CD4-positive, CD25-positive, alpha-beta regulatory T cell (primary cell): ENCODE measurements at regions not wholly inside any gene's neighbourhood (a gene's known extent, or its start where the extent isn't known, plus 50 kb on each side); places are given as distances from the start of the nearest gene placed in this dataset.

Source experiments
- ATAC-seq, 2 donors: fragments of 150-1000 bp; cut with Tn5 transposase; one replicate each; pipeline ENCODE4 v1.10.0; 2021; ENCODE audit warnings: low read depth in 2 of 2, moderate number of reproducible peaks in 2 of 2, moderate library complexity in 1 of 2
- DNase-seq, 3 donors: peaks; one replicate each; pipeline versions ENCODE4 v3.0.0 to v3.0.0-alpha.2; 2012 to 2022; ENCODE audit warnings: mixed read lengths in 1 of 3
- H3K27ac ChIP-seq: one replicate; pipeline ENCODE4 v1.7.0; 2013; ENCODE audit warnings: mild to moderate bottlenecking, low read length; ENCODE audit not compliant: insufficient read depth, poor library complexity, severe bottlenecking
- H3K27me3 ChIP-seq: one replicate; pipeline ENCODE4 v1.7.0; 2013; ENCODE audit warnings: low read length; ENCODE audit not compliant: control insufficient read depth, insufficient read depth
- H3K36me3 ChIP-seq: one replicate; pipeline ENCODE4 v1.7.0; 2013; ENCODE audit warnings: mild to moderate bottlenecking, low read length, moderate library complexity; ENCODE audit not compliant: control insufficient read depth, insufficient read depth
- H3K4me1 ChIP-seq: 2 replicates; pipeline ENCODE4 v1.7.0; 2013; ENCODE audit warnings: mild to moderate bottlenecking, low read length; ENCODE audit not compliant: insufficient read depth, control insufficient read depth, poor library complexity, severe bottlenecking
- H3K4me3 ChIP-seq: one replicate; pipeline ENCODE4 v1.7.0; 2013; ENCODE audit warnings: low read depth, mild to moderate bottlenecking, low read length, moderate library complexity
- H3K9me3 ChIP-seq, 2 experiments: 1 replicate in 1 of 2; 2 replicates in 1 of 2; pipeline ENCODE4 v1.7.0; 2013; ENCODE audit warnings: low read length in 2 of 2, mild to moderate bottlenecking in 1 of 2, moderate library complexity in 1 of 2; ENCODE audit not compliant: control insufficient read depth in 2 of 2
- H3K27ac Mint-ChIP-seq, 3 donors: one replicate each; pipeline ENCODE4 v1.8.0; 2020 to 2022; ENCODE audit warnings: mild to moderate bottlenecking in 3 of 3, mixed read lengths in 3 of 3, moderate library complexity in 2 of 3
- H3K27me3 Mint-ChIP-seq: one replicate; pipeline ENCODE4 v1.8.0; 2022; ENCODE audit warnings: mild to moderate bottlenecking, mixed read lengths
- H3K36me3 Mint-ChIP-seq: one replicate; pipeline ENCODE4 v1.8.0; 2020; ENCODE audit warnings: mixed read lengths
- H3K4me1 Mint-ChIP-seq, 4 donors: one replicate each; pipeline ENCODE4 v1.8.0; 2020 to 2022; ENCODE audit warnings: mixed read lengths in 4 of 4, mild to moderate bottlenecking in 1 of 4
- H3K4me3 Mint-ChIP-seq, 4 donors: one replicate each; pipeline ENCODE4 v1.8.0; 2020 to 2022; ENCODE audit warnings: mild to moderate bottlenecking in 4 of 4, mixed read lengths in 4 of 4, moderate library complexity in 3 of 4
- H3K9me3 Mint-ChIP-seq, 7 donors: one replicate each; pipeline ENCODE4 v1.8.0; 2020 to 2022; ENCODE audit warnings: mixed read lengths in 7 of 7, mild to moderate bottlenecking in 3 of 7, moderate library complexity in 2 of 7

GRCh38 chr3:105096071-105096470, 270.6 kb upstream of the ALCAM start:
- Histone ChIP-seq H3K27ac (no peak overlapping the region), H3K27me3 (no peaks in the 10 kb centered on the region), H3K4me1 (no peaks in the 10 kb centered on the region), H3K36me3 (no peaks in the 10 kb centered on the region), H3K9me3 (no peaks in the 10 kb centered on the region), H3K4me3 (no peak overlapping the region)
- DNase-seq = no peak
- H3K9me3 Mint-ChIP-seq = peaks cover 0 to 5% (median 1%) of the 10 kb centered on the region in 7 donors
- no peak overlapping the region for H3K4me3 Mint-ChIP-seq
- H3K4me1 Mint-ChIP-seq = no peaks in the 10 kb centered on the region
- H3K36me3 Mint-ChIP-seq = no peaks in the 10 kb centered on the region
- ATAC-seq = no peak
- no peaks in the 10 kb centered on the region for H3K27me3 Mint-ChIP-seq
- no peak overlapping the region for H3K27ac Mint-ChIP-seq

DNA sequence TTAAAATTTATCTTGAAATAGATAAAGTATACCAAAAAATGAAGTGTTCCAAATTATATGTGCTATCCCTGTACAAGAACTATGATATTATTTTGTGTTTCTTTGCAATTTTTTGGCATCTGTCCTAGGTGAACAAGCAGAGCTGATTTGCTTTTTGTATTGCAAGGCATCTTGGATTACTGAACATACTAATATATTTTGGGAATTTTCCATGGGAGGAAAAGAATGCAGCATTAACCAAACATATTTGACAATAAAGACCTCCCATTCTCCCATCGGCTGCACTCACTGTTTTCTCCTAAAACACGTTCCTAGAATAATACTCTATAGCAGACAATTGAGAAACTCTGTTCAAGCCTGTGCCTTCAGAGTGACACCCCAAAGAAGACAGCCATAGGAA, 265.1 kb upstream of the ALCAM start:
- Mint-ChIP-seq H3K9me3 (peaks cover 0 to 5% (median 0%) of the 10 kb centered on the region in 7 donors), H3K27me3 (no peaks in the 10 kb centered on the region), H3K27ac (no peak overlapping the region), H3K4me3 (no peak overlapping the region), H3K36me3 (no peaks in the 10 kb centered on the region), H3K4me1 (no peaks in the 10 kb centered on the region)
- H3K4me1 ChIP-seq = no peaks in the 10 kb centered on the region
- H3K9me3 ChIP-seq = no peaks in the 10 kb centered on the region
- H3K27ac ChIP-seq = no peak overlapping the region
- ATAC-seq (no peak), DNase-seq (no peak)
- no peak overlapping the region for H3K4me3 ChIP-seq
- H3K36me3 ChIP-seq = no peaks in the 10 kb centered on the region
- no peaks in the 10 kb centered on the region for H3K27me3 ChIP-seq

DNA sequence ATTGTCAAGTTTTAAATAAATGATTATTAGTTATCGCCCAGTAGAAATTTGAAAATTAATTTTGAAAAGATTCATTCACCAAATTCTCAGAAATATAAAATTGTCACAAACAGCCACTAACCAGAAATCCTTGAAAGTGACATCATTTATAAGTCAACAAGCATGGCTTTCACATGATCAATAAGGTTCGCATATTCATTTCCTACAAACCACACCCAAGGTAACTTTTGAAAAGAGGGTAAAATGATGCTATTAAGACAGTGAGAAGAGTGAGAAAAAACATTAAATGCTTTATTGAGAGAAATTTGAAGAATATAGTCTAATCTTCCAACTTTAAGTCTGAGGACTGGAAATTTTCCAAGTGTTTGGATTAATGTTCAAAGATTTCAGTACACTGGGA, 263.6 kb upstream of the ALCAM start:
- H3K36me3 ChIP-seq = no peaks in the 10 kb centered on the region
- H3K27ac ChIP-seq = no peak overlapping the region
- no peaks in the 10 kb centered on the region for H3K9me3 ChIP-seq
- no peaks in the 10 kb centered on the region for H3K27me3 Mint-ChIP-seq
- H3K4me1 ChIP-seq = no peaks in the 10 kb centered on the region
- DNase-seq (no peak), ATAC-seq (no peak)
- no peak overlapping the region for H3K4me3 ChIP-seq
- H3K4me3 Mint-ChIP-seq = no peak overlapping the region
- no peaks in the 10 kb centered on the region for H3K4me1 Mint-ChIP-seq
- H3K27me3 ChIP-seq = no peaks in the 10 kb centered on the region
- H3K27ac Mint-ChIP-seq = no peak overlapping the region
- H3K9me3 Mint-ChIP-seq = peaks cover 0 to 3% (median 0%) of the 10 kb centered on the region in 7 donors
- no peaks in the 10 kb centered on the region for H3K36me3 Mint-ChIP-seq

DNA sequence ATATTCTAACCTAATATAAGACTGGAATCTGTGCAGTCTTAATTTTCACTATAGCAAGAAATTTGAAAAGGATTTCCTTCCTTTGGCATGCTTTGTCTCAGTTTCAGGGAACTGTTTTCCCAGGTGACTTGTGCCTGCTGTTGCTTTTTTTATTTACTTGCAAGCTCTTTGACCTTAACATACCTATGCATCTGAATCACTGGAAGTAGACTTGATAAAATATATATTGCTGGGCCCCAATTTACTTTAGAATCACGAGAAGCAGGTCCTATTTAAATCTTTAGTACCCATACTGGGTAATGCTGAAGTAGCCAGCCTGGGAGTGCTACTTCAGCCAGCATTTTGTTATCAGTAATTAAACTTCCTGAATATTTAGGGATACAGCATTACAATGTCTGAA, 257.9 kb upstream of the ALCAM start:
- DNase-seq (no peak), ATAC-seq (no peak)
- H3K27ac Mint-ChIP-seq = no peak overlapping the region
- Histone ChIP-seq H3K27ac (no peak overlapping the region), H3K4me1 (no peaks in the 10 kb centered on the region), H3K4me3 (no peak overlapping the region), H3K36me3 (no peaks in the 10 kb centered on the region), H3K27me3 (no peaks in the 10 kb centered on the region), H3K9me3 (no peaks in the 10 kb centered on the region)
- H3K9me3 Mint-ChIP-seq = peaks cover 0 to 14% (median 6%) of the 10 kb centered on the region in 7 donors
- no peak overlapping the region for H3K4me3 Mint-ChIP-seq
- H3K36me3 Mint-ChIP-seq = no peaks in the 10 kb centered on the region
- H3K27me3 Mint-ChIP-seq = no peaks in the 10 kb centered on the region
- no peaks in the 10 kb centered on the region for H3K4me1 Mint-ChIP-seq

GRCh38 chr3:105118905-105119304, 247.8 kb upstream of the ALCAM start:
- no peaks in the 10 kb centered on the region for H3K9me3 ChIP-seq
- H3K9me3 Mint-ChIP-seq = peaks cover 0 to 1% (median 0%) of the 10 kb centered on the region in 7 donors
- no peaks in the 10 kb centered on the region for H3K4me1 ChIP-seq
- no peak overlapping the region for H3K4me3 Mint-ChIP-seq
- ATAC-seq = no peak
- H3K27ac ChIP-seq = no peak overlapping the region
- no peak for DNase-seq
- H3K27me3 ChIP-seq = no peaks in the 10 kb centered on the region
- H3K4me1 Mint-ChIP-seq = no peaks in the 10 kb centered on the region
- H3K4me3 ChIP-seq = no peak overlapping the region
- H3K27me3 Mint-ChIP-seq = no peaks in the 10 kb centered on the region
- no peak overlapping the region for H3K27ac Mint-ChIP-seq
- no peaks in the 10 kb centered on the region for H3K36me3 Mint-ChIP-seq
- H3K36me3 ChIP-seq = no peaks in the 10 kb centered on the region

DNA sequence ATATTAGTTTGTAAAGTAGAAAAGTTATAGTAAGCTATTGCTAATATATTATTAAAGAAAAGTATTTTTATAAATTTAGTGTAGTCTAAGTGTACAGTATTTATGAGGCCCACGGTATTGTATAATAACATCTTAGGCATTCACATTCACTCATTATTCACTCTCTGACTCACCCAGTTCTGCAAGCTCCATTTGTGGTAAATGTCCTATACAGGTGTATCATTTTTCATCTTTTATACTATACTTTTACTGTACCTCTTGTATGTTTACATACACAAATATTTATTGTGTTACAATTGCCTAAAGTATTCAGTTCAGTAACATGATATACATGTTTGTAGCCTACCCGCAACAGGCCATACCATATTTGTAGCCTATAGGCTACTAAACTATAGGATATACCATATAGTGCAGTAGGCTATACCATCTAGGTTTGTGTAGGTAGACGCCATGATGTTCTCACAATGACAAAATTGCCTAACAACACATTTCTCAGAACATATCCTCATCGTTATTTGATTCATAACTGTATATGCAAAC, 246.8 kb upstream of the ALCAM start:
- H3K27ac Mint-ChIP-seq = no peak overlapping the region
- H3K9me3 Mint-ChIP-seq = peaks cover 0 to 2% (median 0%) of the 10 kb centered on the region in 7 donors
- DNase-seq = no peak
- Histone ChIP-seq H3K27ac (no peak overlapping the region), H3K36me3 (no peaks in the 10 kb centered on the region), H3K4me1 (no peaks in the 10 kb centered on the region), H3K27me3 (no peaks in the 10 kb centered on the region), H3K4me3 (no peak overlapping the region), H3K9me3 (no peaks in the 10 kb centered on the region)
- no peaks in the 10 kb centered on the region for H3K27me3 Mint-ChIP-seq
- no peak for ATAC-seq
- H3K36me3 Mint-ChIP-seq = no peaks in the 10 kb centered on the region
- H3K4me1 Mint-ChIP-seq = no peaks in the 10 kb centered on the region
- H3K4me3 Mint-ChIP-seq = no peak overlapping the region

- Mint-ChIP-seq H3K4me1 (no peaks in the 10 kb centered on the region), H3K9me3 (peaks cover 0 to 24% (median 7%) of the 10 kb centered on the region in 7 donors), H3K36me3 (no peaks in the 10 kb centered on the region), H3K27me3 (no peaks in the 10 kb centered on the region), H3K27ac (no peak overlapping the region), H3K4me3 (no peak overlapping the region)
- Histone ChIP-seq H3K27me3 (no peaks in the 10 kb centered on the region), H3K27ac (no peak overlapping the region), H3K4me1 (no peaks in the 10 kb centered on the region), H3K9me3 (peaks cover 6 to 9% of the 10 kb centered on the region in 2 experiments), H3K4me3 (no peak overlapping the region), H3K36me3 (no peaks in the 10 kb centered on the region)
- no peak for ATAC-seq
- DNase-seq = no peak
These were observed 235.8 kb upstream of the ALCAM start for GRCh38 chr3:105130911-105131310.

GRCh38 chr3:105137911-105138310, 228.8 kb upstream of the ALCAM start:
- H3K27me3 ChIP-seq = no peaks in the 10 kb centered on the region
- H3K27me3 Mint-ChIP-seq = no peaks in the 10 kb centered on the region
- no peaks in the 10 kb centered on the region for H3K36me3 ChIP-seq
- no peaks in the 10 kb centered on the region for H3K4me1 Mint-ChIP-seq
- H3K4me3 Mint-ChIP-seq = no peak overlapping the region
- no peak overlapping the region for H3K4me3 ChIP-seq
- H3K36me3 Mint-ChIP-seq = no peaks in the 10 kb centered on the region
- DNase-seq (no peak), ATAC-seq (no peak)
- no peak overlapping the region for H3K27ac Mint-ChIP-seq
- no peaks in the 10 kb centered on the region for H3K9me3 ChIP-seq
- peaks cover 0 to 4% (median 0%) of the 10 kb centered on the region in 7 donors for H3K9me3 Mint-ChIP-seq
- H3K27ac ChIP-seq = no peak overlapping the region
- no peaks in the 10 kb centered on the region for H3K4me1 ChIP-seq
